ENCODE measurements at regions not wholly inside any gene's neighbourhood (a gene's known extent, or its start where the extent isn't known, plus 50 kb on each side); places are given as distances from the start of the nearest gene placed in this dataset.
"Not testable (repeated sequence)": the region's sequence is repeated elsewhere in the genome, so short reads cannot be mapped to it uniquely, and the experiment has no call there.

GRCh38 chr6:128595544-128595943 lies 75.1 kb upstream of the PTPRK start:
- DNase-seq = no peak

- DNase-seq = no peak
These were observed 65.7 kb upstream of the PTPRK start for GRCh38 chr6:128586095-128586494.

DNA sequence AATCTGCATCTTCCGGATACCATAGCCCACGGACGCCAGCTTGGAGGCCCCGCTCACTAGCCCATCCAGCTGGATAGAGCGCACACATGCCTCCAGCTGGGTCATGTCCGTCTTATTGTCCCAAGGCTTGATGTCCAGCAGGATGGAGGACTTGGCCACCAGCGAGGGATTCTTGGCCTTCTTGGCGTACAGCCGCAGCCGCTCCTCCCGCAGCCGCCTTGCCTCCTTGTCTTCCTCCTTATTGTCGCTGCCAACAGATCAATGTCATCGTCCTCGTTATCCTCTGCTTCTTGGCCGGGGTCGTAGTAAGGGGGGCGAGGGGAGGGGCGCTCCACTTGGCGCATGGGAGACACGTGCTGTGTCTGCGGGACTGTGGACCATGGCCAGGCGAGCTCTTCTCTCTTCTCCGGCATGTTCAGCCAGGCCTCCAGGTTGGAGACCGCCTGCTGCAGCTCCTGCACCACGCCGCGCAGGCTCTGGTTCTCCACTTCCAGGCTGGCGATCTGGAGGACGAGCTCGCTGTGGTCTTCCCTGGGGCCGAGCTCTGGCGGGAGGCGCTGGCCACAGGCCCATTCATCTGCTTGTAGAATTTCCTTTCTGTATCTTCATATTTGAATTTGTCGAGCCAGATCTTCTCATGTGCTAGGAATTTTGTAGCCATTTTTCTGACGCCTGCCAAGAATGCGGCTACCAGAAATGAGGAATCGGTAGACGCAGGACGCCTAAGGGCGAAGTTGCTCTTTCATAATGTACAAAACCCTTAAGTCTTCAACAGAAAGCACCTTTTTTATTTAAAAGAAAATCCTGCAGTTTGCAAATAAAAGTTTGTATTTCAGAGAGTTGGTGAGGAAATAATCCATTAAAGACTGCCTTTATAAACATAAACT lies 60.1 kb upstream of the PTPRK start:
- DNase-seq = no peak

GRCh38 chr6:128575254-128575653 lies 54.9 kb upstream of the PTPRK start:
- DNase-seq = not testable (repeated sequence)

DNA sequence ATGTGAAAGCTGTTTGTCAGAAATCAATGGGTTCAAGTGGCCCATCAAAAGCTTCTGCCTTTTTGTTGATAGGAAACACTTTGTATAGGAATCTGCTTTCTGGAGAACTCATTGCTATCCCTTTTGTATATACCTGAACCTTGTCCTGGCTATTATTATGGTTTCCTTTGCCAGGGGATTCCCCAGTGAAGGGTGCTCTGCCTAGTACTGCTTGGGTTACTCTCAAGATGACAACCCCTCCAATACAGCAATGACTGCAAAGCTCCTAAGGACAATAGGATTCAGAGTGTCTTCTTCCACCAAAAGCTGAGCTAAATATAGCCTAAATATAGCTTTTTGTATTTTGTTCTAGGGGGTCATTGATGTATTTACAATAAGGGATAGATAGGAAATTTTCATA lies 54.0 kb upstream of the PTPRK start:
- no peak for DNase-seq

GRCh38 chr6:128573036-128573435 lies 52.6 kb upstream of the PTPRK start:
- no peak for DNase-seq

DNA sequence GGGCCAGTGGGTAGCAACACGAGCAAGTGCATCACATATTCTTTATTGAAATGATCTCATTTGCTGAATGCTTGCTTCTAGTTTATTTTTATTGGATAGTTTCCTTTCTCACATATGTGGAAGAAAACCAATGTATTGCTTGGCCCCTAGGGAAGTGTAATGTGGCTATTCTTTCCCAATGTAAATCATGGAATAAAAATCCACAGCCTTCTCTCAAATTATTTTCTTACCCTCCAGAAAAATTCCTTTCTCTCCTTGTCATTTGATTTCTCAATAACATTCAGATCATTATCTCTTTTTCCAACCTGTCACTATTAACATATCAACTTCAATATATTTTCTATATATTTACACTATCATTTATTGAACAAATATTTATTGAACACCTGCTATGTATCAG lies 51.9 kb upstream of the PTPRK start:
- no peak for DNase-seq

DNA sequence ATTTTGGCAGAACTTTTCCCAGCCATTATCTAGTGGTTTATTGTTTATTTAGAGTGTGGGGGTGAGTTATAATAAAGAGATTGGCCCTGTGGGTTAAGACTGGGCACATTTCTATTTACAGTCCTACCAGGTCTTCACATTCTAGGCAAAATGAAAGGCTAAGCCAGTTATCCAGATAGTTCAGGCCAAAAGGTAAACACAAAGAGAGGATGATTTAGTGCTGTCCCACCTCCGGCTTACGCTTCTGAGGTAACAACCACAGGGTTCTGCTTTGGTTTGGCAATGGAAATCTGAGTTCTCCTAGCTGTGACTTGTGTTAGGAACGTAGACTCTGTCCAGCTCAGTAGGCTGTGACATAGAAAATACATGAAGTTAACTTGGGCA lies 50.3 kb upstream of the PTPRK start:
- no peak for DNase-seq

GRCh38 chr6:128569732-128570679 lies 49.6 kb upstream of the PTPRK start:
- DNase-seq = no peak
